ENCODE measurements at regions not wholly inside any gene's neighbourhood (a gene's known extent, or its start where the extent isn't known, plus 50 kb on each side); places are given as distances from the start of the nearest gene placed in this dataset.

GRCh38 chr4:126701756-126702155 lies 931.0 kb upstream of the INTU start:
- DNase-seq, result peak in 3 of 14 donors; percentile 0 to 19 (median 0)

- no peak for DNase-seq
Measured at GRCh38 chr4:126702747-126703146, 930.0 kb upstream of the INTU start.

DNA sequence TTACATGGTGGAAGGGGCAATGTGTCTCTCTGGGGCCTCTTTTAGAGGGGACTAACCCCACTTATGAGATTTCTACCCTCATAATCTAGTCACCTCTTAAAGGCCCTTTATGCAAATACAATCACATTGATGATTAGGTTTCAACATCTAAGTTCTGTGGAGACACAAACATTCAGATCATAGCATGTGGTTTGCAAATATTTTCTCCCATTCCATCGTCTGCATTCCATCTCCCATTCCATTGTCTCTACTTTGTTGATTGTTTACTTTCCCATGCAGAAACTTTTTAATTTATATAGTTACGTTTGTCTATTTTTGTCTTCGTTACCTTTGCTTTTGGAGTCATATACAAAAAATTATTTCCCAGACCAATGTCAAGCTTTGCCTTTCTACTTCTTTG lies 927.5 kb upstream of the INTU start:
- no peak for DNase-seq

DNA sequence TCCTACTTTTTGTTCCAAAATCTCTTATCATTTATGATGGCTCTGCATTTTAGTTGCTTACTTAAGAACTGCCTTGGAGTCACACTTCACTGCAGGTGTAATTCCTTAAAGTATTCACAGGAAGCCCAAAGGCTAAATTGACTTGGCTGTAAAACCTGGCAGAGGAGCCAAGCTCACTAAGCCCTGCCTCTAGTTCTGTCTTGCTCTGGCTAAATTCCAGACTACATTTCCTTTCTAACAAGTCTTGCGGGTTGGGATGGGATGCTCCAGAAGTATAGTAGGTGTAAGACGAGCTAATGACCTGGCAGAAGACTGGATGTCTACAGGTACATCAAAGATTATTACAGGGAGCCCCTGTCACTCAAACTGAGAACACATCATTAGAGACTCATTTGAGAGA lies 924.0 kb upstream of the INTU start:
- DNase-seq, result no peak

- no peak for DNase-seq
Measured at GRCh38 chr4:126710935-126711334, 921.8 kb upstream of the INTU start.

DNA sequence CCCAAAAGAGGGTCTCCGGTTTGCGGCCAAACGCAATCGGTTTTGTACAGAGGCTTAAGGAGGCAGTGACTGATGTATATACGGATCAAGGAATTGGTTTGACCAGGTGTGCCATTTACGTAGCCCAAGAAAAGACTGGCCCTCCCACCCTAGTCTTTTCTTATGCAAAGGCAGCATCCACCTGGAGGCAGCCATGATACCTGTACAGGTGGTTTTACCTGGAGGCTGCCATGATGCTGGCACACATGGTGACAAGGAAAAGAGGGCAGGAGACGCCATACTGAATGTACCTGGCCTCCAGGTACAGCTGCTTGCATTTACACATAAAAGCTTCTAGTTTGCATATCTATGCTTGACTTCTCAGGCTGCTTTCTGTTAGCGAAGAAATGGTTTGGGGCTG lies 917.7 kb upstream of the INTU start:
- DNase-seq, result no peak

GRCh38 chr4:126715681-126716080 lies 917.1 kb upstream of the INTU start:
- no peak for DNase-seq

GRCh38 chr4:126718136-126718535 lies 914.6 kb upstream of the INTU start:
- no peak for DNase-seq

- no peak for DNase-seq
Measured at GRCh38 chr4:126719852-126720251, 912.9 kb upstream of the INTU start.

GRCh38 chr4:126725906-126726305 lies 906.9 kb upstream of the INTU start:
- DNase-seq, result no peak

- no peak for DNase-seq
Measured at GRCh38 chr4:126727461-126727860, 905.3 kb upstream of the INTU start.

DNA sequence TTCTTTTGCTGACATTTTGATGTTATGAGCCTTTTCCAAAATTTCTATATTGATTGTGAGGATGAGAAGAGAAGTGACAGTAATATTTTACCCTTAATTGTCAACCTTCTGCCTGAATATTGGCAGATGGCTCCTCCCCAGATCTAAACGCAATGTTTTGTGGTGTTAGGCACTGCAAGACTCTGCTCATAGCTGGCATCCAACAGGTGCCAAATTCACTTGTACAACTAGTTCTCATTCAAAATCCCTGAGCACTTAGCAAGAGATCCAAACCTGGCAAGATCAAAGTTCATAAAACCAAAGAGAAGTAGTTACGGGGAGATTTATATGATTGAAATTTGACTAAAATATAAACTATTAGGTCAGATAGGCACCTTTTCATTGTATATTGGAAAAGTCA lies 901.7 kb upstream of the INTU start:
- no peak for DNase-seq

DNA sequence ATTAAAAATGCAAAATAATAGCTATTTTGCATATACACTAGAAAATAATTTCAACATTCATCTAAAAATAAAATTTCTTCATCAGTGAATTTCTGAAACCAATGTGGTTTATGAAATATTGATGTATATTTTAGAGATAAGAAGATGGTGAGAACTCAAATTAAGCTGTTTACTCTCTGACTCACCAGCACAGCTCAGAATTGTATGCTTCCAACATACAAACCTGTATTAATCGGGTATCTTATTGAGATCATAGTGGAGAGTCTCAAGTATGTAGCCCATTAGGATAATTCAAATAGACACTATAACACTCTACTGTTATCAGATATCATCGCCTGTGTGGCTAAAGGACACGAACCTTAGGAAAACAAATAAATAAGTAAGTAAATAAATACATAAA lies 899.5 kb upstream of the INTU start:
- no peak for DNase-seq

DNA sequence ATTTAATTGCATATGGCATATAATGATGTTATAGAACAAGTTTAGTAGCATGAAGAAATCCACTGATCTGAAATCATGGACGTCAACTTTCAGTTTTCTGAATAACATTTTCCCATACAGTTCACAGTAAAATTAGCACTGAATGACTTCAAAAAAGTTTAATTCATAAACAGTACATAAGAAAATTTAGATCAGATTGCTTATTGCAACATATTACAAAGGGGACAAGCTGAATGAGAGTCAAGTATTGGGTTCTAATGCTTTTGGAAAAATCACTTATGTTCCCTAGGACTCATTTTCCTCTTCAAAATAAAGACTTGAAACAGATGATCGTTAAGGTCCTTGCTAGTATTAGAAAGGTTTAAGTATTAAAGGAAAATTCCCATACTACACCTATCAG lies 898.3 kb upstream of the INTU start:
- DNase-seq, result no peak

- DNase-seq, result no peak
Measured at GRCh38 chr4:126735294-126736132, 897.2 kb upstream of the INTU start.

DNA sequence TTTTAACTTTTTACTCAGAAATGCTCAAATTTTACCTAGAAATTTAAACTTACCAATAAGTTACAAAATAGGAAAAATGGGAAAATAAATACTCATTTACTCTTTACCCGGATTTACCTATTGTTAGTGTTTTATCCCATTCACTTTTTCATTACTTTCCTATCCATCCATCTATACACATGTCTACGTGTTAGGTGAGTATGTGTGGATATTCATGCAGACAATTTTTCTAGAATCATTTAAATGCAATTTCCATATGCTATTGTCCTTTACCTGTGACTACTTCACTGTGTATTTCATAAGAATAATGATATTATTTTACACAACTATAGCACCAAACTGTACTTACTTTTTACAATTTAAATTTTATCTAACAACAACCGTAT lies 896.6 kb upstream of the INTU start:
- no peak for DNase-seq

DNA sequence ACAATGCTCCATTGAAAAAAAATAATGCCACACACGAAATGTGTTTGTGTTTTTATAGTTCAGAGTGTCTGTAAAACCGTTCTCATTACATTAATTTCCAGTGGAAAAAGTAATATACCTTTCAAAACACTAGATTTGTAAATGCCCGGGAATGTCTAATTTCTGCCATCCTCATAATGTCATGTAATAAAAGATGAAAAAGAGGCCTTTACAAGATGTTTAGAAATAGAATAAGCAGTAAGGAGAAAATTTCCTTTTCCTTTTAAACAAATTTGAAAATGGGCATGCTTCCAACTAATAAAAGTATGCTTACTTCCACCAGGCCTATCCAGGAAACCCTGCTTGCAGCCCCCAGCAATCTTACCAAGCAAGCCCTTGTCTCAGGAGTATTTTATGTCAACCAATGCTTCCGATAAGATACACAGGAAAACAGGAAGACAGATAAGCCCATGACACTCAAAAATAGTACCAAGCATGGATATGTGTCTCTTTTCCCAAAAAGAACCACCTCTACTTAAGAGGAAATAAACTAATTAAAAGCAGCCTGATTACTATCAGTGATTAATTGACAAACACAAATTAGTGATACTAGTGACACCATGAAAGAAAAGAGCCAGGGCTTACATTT lies 894.7 kb upstream of the INTU start:
- DNase-seq, result no peak

DNA sequence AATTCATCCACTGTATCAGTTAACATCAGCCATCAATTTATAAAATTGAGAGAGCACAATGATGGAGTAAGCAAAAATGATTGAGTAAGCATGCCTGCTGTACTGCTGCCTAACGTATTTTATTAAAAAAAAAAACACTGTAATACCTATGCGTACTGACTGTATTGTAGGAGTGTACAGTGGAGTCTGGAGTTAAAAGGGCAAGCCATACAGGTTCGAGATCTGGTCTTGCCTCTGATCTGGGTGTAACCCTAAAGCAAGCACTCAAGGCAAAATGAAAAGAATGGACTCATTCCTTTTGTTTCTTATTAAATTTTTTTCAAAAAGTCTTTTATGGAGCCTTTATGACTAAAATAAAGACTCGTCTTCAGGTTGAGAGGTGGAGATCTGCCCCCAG lies 894.2 kb upstream of the INTU start:
- no peak for DNase-seq

GRCh38 chr4:126738926-126739325 lies 893.8 kb upstream of the INTU start:
- DNase-seq, result no peak

DNA sequence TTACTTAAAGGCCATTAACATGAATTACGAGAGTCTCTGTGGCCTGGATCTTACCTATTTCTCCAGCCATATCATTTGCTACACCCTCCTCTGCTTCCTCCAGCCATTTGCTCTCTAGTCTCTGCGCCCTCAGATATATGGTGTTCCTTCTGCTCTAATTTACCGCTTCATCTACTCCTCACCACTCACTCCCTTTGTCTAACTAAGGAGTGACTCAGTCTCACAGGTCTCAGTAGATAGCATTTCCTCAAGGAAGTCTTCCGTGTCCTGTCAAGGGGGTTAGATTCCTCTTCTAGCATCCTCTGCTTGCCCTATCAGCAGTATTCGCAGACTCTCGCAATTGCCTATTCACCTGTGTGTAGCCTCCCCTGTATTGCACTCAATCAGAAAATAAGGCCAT lies 892.1 kb upstream of the INTU start:
- DNase-seq, result no peak

- no peak for DNase-seq
Measured at GRCh38 chr4:126742048-126742447, 890.7 kb upstream of the INTU start.

DNA sequence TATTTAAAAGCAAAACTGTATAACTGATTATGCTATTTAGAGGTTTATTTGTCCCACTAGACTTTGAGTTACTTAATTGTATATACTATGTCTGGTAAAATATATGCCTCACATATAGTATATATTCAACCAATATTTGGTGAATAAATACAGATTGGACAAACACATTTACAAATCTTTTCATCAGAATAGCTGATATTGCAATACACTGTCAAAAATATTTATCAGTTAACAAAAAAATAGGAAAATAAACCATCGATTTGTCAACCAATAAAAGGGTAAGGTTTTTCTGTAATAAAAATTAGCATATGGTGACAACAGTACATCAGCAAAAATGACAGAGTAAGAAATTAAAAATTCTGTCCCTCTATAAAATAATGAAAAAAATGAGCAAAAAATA lies 889.9 kb upstream of the INTU start:
- DNase-seq, result no peak

DNA sequence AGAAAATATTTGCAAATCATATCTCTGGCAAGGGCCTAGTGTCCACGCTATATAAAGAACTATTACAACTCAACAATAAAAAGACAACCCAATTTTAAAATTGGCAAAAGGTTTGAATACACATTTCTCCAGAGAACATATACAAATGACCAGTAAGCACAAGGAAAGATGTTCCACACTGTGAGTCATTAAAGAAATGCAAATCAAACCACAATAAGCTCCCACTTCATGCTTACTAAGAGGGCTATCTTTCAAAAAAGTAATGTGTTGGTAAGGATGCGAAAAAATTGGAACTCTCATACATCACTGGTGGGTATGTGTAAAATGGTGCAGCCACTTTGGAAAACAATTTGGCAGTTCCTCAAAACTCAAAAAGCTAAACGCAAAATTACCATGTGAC lies 884.0 kb upstream of the INTU start:
- DNase-seq, result no peak

GRCh38 chr4:126750723-126751122 lies 882.0 kb upstream of the INTU start:
- no peak for DNase-seq

Measured in C1 segment of cervical spinal cord (tissue), 14 donors.